ENCODE measurements at regions not wholly inside any gene's neighbourhood (a gene's known extent, or its start where the extent isn't known, plus 50 kb on each side); places are given as distances from the start of the nearest gene placed in this dataset.

- Histone ChIP-seq H3K27ac (ENCODE audit: insufficient read depth, low read depth, low read length, poor library complexity, severe bottlenecking) (no peak overlapping the region), H3K4me1 (ENCODE audit: control insufficient read depth, insufficient read depth, low read length) (no peaks in the 10 kb centered on the region), H3K36me3 (ENCODE audit: control insufficient read depth, insufficient read depth, low read length) (no peaks in the 10 kb centered on the region), H3K4me3 (ENCODE audit: insufficient read depth, low read depth, low read length) (no peak overlapping the region), H3K27me3 (ENCODE audit: control insufficient read depth, insufficient read depth, low read length, poor library complexity, severe bottlenecking) (no peaks in the 10 kb centered on the region), H3K9me3 (ENCODE audit: control insufficient read depth, low read length) (no peaks in the 10 kb centered on the region)
- no CpG with 5 or more reads among the region's 1 CpG for whole genome bisulfite sequencing, 2 experiments
These were observed 520.1 kb upstream of the ARGLU1 start for GRCh38 chr13:107088061-107088460.

DNA sequence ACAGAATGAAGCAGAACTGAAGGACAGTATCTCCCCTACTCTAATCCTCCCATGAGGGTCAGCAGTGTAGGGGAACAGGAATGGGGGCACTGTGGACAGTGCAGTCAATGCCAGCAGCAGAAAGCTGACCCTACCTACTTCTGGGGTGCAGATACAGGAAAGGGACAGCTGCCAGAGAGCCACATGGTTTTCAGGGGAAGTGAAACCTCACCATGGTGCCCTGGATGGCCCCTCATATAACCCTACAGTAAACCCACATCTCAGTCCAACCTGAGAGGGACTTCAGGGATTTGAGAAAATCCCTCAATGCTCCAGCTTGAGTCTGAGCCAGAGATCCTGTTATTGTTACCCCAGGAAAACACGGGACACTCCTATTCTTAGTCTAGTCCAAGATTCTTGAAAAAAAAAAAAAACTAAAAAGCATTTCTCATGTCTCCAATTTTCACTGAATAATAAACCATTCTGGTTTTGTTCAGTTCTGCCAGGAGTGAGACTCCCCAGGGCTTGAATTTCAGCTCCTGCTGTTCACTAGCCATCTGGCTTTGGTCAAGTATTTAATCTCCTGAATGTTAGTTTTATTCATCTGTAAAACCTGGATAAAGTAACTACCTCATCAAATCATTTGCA, 511.6 kb upstream of the ARGLU1 start:
- WGBS, 2 experiments, result 90 to 94% methylated on average over 1 of the region's 1 CpG
- Histone ChIP-seq H3K4me3 (ENCODE audit: insufficient read depth, low read depth, low read length) (no peak overlapping the region), H3K4me1 (ENCODE audit: control insufficient read depth, insufficient read depth, low read length) (no peaks in the 10 kb centered on the region), H3K9me3 (ENCODE audit: control insufficient read depth, low read length) (no peaks in the 10 kb centered on the region), H3K27ac (ENCODE audit: insufficient read depth, low read depth, low read length, poor library complexity, severe bottlenecking) (no peak overlapping the region), H3K27me3 (ENCODE audit: control insufficient read depth, insufficient read depth, low read length, poor library complexity, severe bottlenecking) (no peaks in the 10 kb centered on the region), H3K36me3 (ENCODE audit: control insufficient read depth, insufficient read depth, low read length) (no peaks in the 10 kb centered on the region)

GRCh38 chr13:107078229-107078765, 510.4 kb upstream of the ARGLU1 start:
- H3K36me3 ChIP-seq (ENCODE audit: control insufficient read depth, insufficient read depth, low read length), result no peaks in the 10 kb centered on the region
- H3K9me3 ChIP-seq (ENCODE audit: control insufficient read depth, low read length), result no peaks in the 10 kb centered on the region
- 83 to 94% methylated on average over 6 of the region's 6 CpGs for WGBS, 2 experiments
- H3K4me1 ChIP-seq (ENCODE audit: control insufficient read depth, insufficient read depth, low read length), result no peaks in the 10 kb centered on the region
- no peak overlapping the region for H3K4me3 ChIP-seq (ENCODE audit: insufficient read depth, low read depth, low read length)
- no peak overlapping the region for H3K27ac ChIP-seq (ENCODE audit: insufficient read depth, low read depth, low read length, poor library complexity, severe bottlenecking)
- no peaks in the 10 kb centered on the region for H3K27me3 ChIP-seq (ENCODE audit: control insufficient read depth, insufficient read depth, low read length, poor library complexity, severe bottlenecking)

- no peaks in the 10 kb centered on the region for H3K9me3 ChIP-seq (ENCODE audit: control insufficient read depth, low read length)
- 96 to 100% methylated on average over 2 to 3 of the region's 3 CpGs for WGBS, 2 experiments
- H3K27ac ChIP-seq (ENCODE audit: insufficient read depth, low read depth, low read length, poor library complexity, severe bottlenecking), result no peak overlapping the region
- H3K4me1 ChIP-seq (ENCODE audit: control insufficient read depth, insufficient read depth, low read length), result no peaks in the 10 kb centered on the region
- H3K27me3 ChIP-seq (ENCODE audit: control insufficient read depth, insufficient read depth, low read length, poor library complexity, severe bottlenecking), result no peaks in the 10 kb centered on the region
- no peak overlapping the region for H3K4me3 ChIP-seq (ENCODE audit: insufficient read depth, low read depth, low read length)
- H3K36me3 ChIP-seq (ENCODE audit: control insufficient read depth, insufficient read depth, low read length), result no peaks in the 10 kb centered on the region
These were observed 508.9 kb upstream of the ARGLU1 start for GRCh38 chr13:107076801-107077200.

GRCh38 chr13:107075576-107075975, 507.6 kb upstream of the ARGLU1 start:
- Histone ChIP-seq H3K9me3 (ENCODE audit: control insufficient read depth, low read length) (no peaks in the 10 kb centered on the region), H3K27ac (ENCODE audit: insufficient read depth, low read depth, low read length, poor library complexity, severe bottlenecking) (no peak overlapping the region), H3K4me3 (ENCODE audit: insufficient read depth, low read depth, low read length) (no peak overlapping the region), H3K4me1 (ENCODE audit: control insufficient read depth, insufficient read depth, low read length) (no peaks in the 10 kb centered on the region), H3K36me3 (ENCODE audit: control insufficient read depth, insufficient read depth, low read length) (no peaks in the 10 kb centered on the region), H3K27me3 (ENCODE audit: control insufficient read depth, insufficient read depth, low read length, poor library complexity, severe bottlenecking) (no peaks in the 10 kb centered on the region)
- 96 to 97% methylated on average over 6 of the region's 6 CpGs for WGBS, 2 experiments

DNA sequence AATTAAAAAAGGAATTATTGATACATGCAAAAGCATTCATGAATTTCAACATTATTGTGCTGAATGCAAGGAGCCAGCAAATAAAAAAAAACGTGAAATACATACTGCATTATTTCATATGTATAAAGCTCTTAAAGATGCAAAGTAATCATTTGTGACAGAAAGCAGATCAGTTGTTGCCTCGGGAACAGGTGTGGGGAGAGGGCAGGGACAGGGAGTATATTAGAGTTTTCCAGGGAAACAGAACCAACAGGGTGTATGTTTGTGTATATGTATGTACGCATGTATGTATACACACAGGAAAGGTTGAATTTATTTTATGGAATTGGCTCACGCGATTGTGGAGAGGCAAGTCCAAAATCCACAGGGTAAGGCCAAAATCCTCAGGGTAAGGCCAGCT, 502.9 kb upstream of the ARGLU1 start:
- no peaks in the 10 kb centered on the region for H3K4me1 ChIP-seq (ENCODE audit: control insufficient read depth, insufficient read depth, low read length)
- 90 to 96% methylated on average over 3 to 4 of the region's 5 CpGs for WGBS, 2 experiments
- no peaks in the 10 kb centered on the region for H3K27me3 ChIP-seq (ENCODE audit: control insufficient read depth, insufficient read depth, low read length, poor library complexity, severe bottlenecking)
- no peak overlapping the region for H3K27ac ChIP-seq (ENCODE audit: insufficient read depth, low read depth, low read length, poor library complexity, severe bottlenecking)
- no peak overlapping the region for H3K4me3 ChIP-seq (ENCODE audit: insufficient read depth, low read depth, low read length)
- H3K36me3 ChIP-seq (ENCODE audit: control insufficient read depth, insufficient read depth, low read length), result no peaks in the 10 kb centered on the region
- H3K9me3 ChIP-seq (ENCODE audit: control insufficient read depth, low read length), result no peaks in the 10 kb centered on the region

GRCh38 chr13:107069108-107069776, 501.3 kb upstream of the ARGLU1 start:
- Histone ChIP-seq H3K36me3 (ENCODE audit: control insufficient read depth, insufficient read depth, low read length) (no peaks in the 10 kb centered on the region), H3K9me3 (ENCODE audit: control insufficient read depth, low read length) (no peaks in the 10 kb centered on the region)
- 90 to 93% methylated on average over 4 of the region's 4 CpGs for WGBS, 2 experiments

DNA sequence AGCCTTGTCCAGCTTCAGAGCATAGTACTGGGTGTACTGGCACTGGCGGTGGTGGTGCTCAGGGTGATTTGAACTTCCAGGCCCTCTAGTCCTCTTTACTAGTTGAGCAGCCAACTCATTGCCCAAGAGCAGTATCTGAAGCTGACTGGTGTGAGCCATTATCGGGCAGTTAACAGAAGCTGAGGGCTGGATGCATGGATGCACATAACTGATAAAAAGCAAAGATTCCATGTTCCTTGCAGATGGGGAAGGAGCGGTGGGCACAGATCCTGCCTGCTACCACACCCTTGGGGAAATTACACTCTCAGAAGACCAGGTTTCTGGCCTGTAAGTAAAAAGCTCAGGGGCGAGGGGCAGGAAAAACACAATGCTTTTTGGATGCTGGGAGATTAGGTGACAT, 499.4 kb upstream of the ARGLU1 start:
- H3K9me3 ChIP-seq (ENCODE audit: control insufficient read depth, low read length), result no peaks in the 10 kb centered on the region
- no peaks in the 10 kb centered on the region for H3K27me3 ChIP-seq (ENCODE audit: control insufficient read depth, insufficient read depth, low read length, poor library complexity, severe bottlenecking)
- 95 to 98% methylated on average over 4 of the region's 4 CpGs for WGBS, 2 experiments
- no peak overlapping the region for H3K4me3 ChIP-seq (ENCODE audit: insufficient read depth, low read depth, low read length)
- no peaks in the 10 kb centered on the region for H3K36me3 ChIP-seq (ENCODE audit: control insufficient read depth, insufficient read depth, low read length)
- no peak overlapping the region for H3K27ac ChIP-seq (ENCODE audit: insufficient read depth, low read depth, low read length, poor library complexity, severe bottlenecking)
- no peaks in the 10 kb centered on the region for H3K4me1 ChIP-seq (ENCODE audit: control insufficient read depth, insufficient read depth, low read length)

More at GRCh38 chr13:107069108-107069776, 501.3 kb upstream of the ARGLU1 start:
- Histone ChIP-seq H3K27me3 (ENCODE audit: control insufficient read depth, insufficient read depth, low read length, poor library complexity, severe bottlenecking) (no peaks in the 10 kb centered on the region), H3K4me3 (ENCODE audit: insufficient read depth, low read depth, low read length) (no peak overlapping the region), H3K4me1 (ENCODE audit: control insufficient read depth, insufficient read depth, low read length) (no peaks in the 10 kb centered on the region), H3K27ac (ENCODE audit: insufficient read depth, low read depth, low read length, poor library complexity, severe bottlenecking) (no peak overlapping the region)

DNA sequence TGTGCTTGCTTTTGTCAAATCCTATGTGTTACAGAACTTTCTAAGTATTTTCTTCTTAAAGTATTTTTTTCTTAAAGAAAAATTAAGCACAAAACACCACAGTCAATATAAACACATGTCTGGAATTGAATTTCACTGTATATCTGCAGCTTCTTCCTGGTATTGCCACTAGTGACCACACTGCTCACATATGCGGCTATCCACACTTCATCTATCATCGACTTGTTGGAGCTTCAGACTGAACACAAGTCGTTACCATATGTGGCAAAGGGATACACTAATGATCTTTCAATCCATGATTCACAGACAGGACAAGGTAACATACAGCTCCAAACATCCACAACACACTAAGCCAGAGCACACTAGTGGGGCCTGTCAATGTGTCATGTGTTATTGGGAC, 498.4 kb upstream of the ARGLU1 start:
- Histone ChIP-seq H3K36me3 (ENCODE audit: control insufficient read depth, insufficient read depth, low read length) (no peaks in the 10 kb centered on the region), H3K4me1 (ENCODE audit: control insufficient read depth, insufficient read depth, low read length) (no peaks in the 10 kb centered on the region), H3K27ac (ENCODE audit: insufficient read depth, low read depth, low read length, poor library complexity, severe bottlenecking) (no peak overlapping the region), H3K27me3 (ENCODE audit: control insufficient read depth, insufficient read depth, low read length, poor library complexity, severe bottlenecking) (no peaks in the 10 kb centered on the region), H3K9me3 (ENCODE audit: control insufficient read depth, low read length) (no peaks in the 10 kb centered on the region), H3K4me3 (ENCODE audit: insufficient read depth, low read depth, low read length) (no peak overlapping the region)
- 87 to 91% methylated on average over 3 of the region's 3 CpGs for WGBS, 2 experiments

DNA sequence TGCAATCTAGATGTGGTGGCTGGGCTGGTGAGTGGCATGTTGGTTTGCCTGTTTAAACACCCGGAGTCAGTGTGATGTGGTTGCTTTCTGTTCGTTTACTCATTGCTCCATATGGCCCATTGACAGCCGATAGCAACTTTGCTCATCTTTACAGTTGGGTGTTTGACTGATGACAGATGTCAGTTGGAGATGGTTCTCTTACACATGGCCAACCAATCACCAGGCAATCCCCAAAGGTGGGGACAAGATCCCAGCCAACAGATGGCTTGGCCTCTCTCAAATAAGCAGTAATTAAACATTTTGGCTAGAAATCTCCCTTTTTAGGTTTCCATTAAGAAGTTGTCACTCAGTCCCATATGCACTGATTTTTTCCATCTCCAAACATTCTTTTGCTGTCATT, 497.1 kb upstream of the ARGLU1 start:
- H3K4me1 ChIP-seq (ENCODE audit: control insufficient read depth, insufficient read depth, low read length), result no peaks in the 10 kb centered on the region
- no peak overlapping the region for H3K27ac ChIP-seq (ENCODE audit: insufficient read depth, low read depth, low read length, poor library complexity, severe bottlenecking)
- H3K27me3 ChIP-seq (ENCODE audit: control insufficient read depth, insufficient read depth, low read length, poor library complexity, severe bottlenecking), result no peaks in the 10 kb centered on the region
- 89 to 96% methylated on average over 3 of the region's 3 CpGs for WGBS, 2 experiments
- H3K9me3 ChIP-seq (ENCODE audit: control insufficient read depth, low read length), result no peaks in the 10 kb centered on the region
- no peaks in the 10 kb centered on the region for H3K36me3 ChIP-seq (ENCODE audit: control insufficient read depth, insufficient read depth, low read length)
- H3K4me3 ChIP-seq (ENCODE audit: insufficient read depth, low read depth, low read length), result no peak overlapping the region
